GM18858 (cell line): ENCODE measurements at regions not wholly inside any gene's neighbourhood (a gene's known extent, or its start where the extent isn't known, plus 50 kb on each side); places are given as distances from the start of the nearest gene placed in this dataset.

Experiments
- ATAC-seq: cut with Tn5 transposase; IDR thresholded peaks from one replicate; pipeline ENCODE4 v1.9.1; 2021; ENCODE audit not compliant: unreplicated experiment

DNA sequence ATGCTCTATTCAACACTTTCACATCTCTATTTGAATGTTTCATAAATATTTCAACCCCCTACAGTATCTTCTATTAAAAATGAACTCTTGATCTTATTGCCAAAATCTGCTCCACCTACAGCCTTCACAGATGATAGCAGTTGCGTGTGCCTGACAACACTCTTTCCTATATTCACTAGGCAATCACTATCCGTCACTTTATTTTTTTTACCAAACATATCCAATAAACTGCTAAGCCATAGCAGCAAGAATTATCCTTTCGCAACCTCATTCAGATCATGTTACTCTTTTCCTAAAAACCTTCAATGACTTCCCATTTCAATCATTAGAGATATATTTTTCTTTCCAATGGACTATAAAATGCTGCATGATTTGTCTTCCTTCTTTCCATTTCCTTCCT is 629.8 kb upstream of the PCDH9 start:
- ATAC-seq = no peak

GRCh38 chr13:67857581-67858310 is 627.6 kb upstream of the PCDH9 start:
- ATAC-seq = no peak

GRCh38 chr13:67856955-67857354 is 626.8 kb upstream of the PCDH9 start:
- ATAC-seq = no peak

GRCh38 chr13:67855741-67856238 is 625.7 kb upstream of the PCDH9 start:
- no peak for ATAC-seq

DNA sequence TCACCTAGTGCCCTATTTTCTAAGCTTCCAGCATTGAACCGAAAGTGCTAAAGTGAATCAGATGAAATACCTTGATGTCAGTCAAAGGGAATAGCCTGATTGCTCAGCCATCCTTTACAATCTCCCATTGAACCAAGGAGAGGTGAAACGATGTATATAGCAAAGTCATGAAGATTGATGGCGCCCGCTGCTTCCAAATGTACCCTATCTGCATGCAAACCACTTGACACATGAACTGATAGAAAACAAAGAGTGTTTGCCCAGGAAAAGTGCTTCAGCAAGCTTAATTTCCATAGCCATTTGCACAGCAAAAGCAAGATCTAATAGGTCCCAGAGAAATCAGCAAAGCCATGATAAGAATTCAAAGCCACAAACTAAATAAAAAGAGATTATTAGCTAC is 624.9 kb upstream of the PCDH9 start:
- ATAC-seq = no peak

DNA sequence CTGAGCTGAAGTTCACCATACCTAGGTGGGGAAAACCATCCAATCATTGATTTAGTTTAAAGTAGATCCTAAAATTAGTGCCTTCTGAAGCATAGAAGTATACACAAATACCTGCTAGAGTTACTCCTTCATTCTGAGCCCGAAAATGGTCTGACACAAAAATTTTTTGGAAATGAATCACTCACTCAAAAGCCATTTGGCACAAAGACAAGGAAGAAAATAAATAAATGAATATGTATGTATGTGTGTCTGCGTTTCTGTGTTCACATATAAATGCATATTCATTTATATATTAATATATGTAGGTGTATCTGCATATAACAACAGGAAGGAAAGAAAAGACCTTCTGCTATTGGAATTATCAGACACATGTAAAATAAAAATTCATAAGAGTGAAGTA is 614.4 kb upstream of the PCDH9 start:
- no peak for ATAC-seq

DNA sequence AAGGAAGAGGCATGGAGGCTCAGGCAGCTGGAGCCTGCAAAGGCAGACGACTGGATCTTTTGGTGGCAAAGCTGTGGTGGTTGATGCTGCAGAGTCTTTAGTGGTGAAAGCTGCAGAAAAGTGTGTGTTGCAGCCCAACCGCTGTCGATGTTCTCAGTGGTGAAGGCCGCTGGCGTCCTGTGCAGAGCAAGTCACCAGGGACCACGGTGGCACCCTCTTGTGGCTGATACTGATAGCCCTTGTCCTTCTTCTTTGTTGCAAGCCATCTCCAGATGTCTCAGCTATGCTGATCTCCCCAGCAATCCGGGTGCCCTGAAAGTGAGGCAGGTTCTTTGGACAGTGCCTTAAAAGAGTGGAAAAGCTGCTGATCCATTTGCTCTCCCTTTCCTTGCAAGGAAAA is 610.9 kb upstream of the PCDH9 start:
- no peak for ATAC-seq

DNA sequence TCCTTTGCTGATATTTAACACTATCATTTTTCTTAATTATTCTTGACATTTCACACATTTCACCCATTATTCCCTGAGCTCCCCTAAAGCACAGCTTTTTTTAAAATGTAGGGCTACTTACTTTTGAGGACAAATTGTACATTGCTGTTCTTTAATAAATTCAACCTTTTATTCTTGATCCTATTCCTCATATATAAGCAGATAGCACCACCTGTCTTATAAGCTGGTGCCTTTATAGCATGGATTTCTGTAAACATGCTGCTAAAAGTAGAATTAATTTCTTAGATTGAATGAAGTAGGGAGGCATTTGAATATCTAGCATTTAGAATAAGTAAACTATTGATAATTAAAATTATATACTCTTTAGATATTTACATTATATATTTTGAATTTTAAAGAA is 603.4 kb upstream of the PCDH9 start:
- no peak for ATAC-seq

GRCh38 chr13:67829641-67830040 is 599.5 kb upstream of the PCDH9 start:
- ATAC-seq = no peak

DNA sequence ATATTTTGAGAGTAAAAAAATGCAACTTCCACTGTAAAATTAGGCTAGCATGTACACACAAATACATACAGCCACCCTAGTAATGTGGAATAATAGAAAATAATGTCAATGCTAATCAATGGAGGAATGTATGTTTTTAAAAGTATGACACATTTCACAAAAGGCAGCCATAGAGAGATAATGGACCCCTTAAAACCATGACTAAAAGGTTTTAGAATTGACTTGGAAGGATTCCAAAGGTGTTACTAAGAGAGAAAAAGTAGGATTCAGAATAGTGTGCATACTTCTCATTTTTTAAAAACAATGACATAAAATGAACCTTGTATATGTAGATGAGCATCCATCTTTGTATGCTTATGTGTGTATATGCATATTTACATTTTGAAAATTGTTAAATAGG is 597.9 kb upstream of the PCDH9 start:
- no peak for ATAC-seq

- ATAC-seq = no peak
Observed at GRCh38 chr13:67821606-67822005, 591.5 kb upstream of the PCDH9 start.

DNA sequence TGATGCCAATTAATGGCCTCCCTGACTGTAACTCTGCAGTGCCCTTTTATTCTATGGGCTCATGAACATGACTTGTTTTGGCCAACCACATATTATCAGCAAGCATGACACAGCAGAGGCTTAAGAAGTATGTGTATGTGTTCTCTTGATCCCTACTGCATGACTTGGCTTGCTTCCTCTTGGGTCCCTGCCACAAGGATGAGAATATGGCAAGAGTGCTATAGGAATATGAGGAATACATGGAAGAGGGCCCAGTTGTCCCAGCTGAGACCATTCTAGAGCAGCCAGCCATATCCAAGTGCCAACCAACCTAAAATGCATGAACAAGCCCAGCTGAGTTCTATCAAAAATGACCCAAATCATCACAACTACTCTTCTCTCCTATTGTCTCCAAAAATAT is 576.7 kb upstream of the PCDH9 start:
- no peak for ATAC-seq

DNA sequence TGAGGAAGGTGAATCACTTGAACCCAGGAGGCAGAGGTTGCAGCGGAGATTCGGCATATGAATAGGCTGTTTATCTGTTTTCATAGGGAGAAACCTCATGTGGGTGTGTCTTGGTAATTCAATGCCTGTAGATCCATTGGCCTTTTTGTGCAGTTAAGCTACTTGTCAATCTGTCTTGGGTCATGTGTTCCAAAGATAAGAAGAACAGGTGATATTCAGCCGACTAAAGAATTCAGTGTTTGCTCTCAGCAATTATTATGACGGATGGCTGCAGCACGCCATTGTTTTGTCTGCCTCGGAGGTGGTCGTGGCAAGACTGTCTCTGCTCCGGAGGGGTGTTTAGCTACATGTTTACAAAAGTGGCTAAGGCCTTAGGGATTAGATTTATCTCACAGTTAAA is 573.0 kb upstream of the PCDH9 start:
- no peak for ATAC-seq

GRCh38 chr13:67792151-67792676 is 562.1 kb upstream of the PCDH9 start:
- no peak for ATAC-seq

DNA sequence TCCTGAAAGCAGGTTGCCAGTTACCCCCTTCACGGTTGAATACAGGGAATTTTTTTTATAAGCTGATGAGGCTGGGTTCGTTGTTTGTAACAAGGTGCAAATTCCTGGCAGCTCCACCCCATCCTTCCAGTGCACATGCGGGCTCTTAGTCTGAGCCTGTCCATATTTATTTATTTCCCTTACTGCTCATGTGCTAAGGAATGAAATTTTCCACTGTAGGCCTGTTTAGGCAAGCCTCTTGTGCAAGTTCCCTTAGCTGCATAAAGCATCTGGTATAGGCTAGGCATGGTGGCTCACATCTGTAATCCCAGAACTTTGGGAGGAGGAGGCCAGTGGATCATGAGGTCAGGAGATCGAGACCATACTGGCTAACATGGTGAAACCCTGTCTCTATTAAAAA is 560.9 kb upstream of the PCDH9 start:
- no peak for ATAC-seq

- no peak for ATAC-seq
Observed at GRCh38 chr13:67776151-67776550, 546.0 kb upstream of the PCDH9 start.

GRCh38 chr13:67775359-67775758 is 545.2 kb upstream of the PCDH9 start:
- no peak for ATAC-seq

DNA sequence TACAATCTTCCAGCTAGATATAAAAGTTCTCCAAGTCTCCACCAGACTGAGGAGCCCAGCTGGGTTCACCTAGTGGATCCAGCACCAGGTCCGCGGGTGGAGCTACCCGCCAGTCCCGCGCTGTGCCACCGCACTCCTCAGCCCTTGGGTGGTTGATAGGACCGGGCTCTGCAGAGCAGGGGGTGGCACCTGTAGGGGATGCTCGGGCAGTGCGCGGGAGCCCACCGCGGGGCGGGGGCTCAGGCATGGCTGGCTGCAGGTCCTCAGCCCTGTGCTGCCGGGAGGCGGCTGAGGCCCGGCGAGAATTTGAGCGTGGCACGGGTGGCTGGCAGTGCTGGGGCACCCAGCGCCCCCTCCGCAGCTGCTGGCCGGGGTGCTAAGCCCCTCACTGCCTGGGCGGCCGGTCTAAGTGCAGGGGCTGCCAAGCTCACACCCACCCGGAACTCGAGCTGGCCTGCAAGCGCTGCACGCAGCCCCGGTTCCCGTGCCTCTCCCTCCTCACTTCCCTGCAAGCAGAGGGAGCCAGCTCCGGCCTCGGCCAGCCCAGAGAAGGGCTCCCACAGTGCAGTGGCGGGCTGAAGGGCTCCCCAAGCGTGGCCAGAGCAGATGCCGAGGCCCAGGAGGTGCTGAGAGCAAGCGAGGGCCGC is 542.8 kb upstream of the PCDH9 start:
- ATAC-seq = no peak

DNA sequence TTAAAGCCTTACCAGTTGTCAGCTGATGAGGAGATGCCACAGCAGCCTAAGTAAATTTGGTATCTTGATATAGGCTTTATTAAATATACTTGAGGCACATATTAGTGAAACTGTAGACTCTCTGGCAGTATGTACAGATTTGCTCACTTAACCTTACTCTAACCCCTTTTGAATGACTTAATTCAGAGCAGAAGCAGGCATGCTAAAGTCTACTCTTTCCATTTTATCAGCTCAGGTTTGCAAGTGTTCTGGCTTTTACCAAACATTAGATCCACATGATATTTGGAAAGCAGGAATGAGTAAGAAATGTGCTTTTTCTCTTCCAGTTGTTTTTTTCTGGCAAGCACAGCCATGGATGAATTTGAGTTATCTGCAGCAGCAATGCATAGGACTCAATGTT is 541.0 kb upstream of the PCDH9 start:
- no peak for ATAC-seq

GRCh38 chr13:67769987-67770341 is 539.8 kb upstream of the PCDH9 start:
- ATAC-seq = no peak

- ATAC-seq = no peak
Observed at GRCh38 chr13:67769063-67769986, 539.2 kb upstream of the PCDH9 start.

- no peak for ATAC-seq
Observed at GRCh38 chr13:67763984-67764383, 533.8 kb upstream of the PCDH9 start.
